SU-DHL-6 (cell line): ENCODE measurements at regions not wholly inside any gene's neighbourhood (a gene's known extent, or its start where the extent isn't known, plus 50 kb on each side); places are given as distances from the start of the nearest gene placed in this dataset.

ENCODE experiments used
- H2AFZ ChIP-seq: fragments of 200-600 bp; sonication (generic); 2 replicates; pipeline ENCODE4 v1.6.1; 2014; ENCODE audit warnings: low read depth, mild to moderate bottlenecking, moderate library complexity, mixed read lengths, antibody characterized with exemption, low read length; ENCODE audit not compliant: severe bottlenecking
- H3F3A ChIP-seq: fragments of 200-600 bp; shearing (Covaris generic); 2 replicates; pipeline ENCODE4 v1.6.0; 2016; ENCODE audit warnings: antibody characterized with exemption, mild to moderate bottlenecking; ENCODE audit not compliant: insufficient read depth
- H3K27ac ChIP-seq: fragments of 200-600 bp; sonication (generic); 2 replicates; pipeline ENCODE4 v1.5.1; 2016; ENCODE audit warnings: low read depth, mild to moderate bottlenecking, low read length, moderate library complexity, mixed read lengths
- H3K27me3 ChIP-seq: fragments of 200-600 bp; sonication (generic), shearing (Covaris generic); 2 replicates; pipeline ENCODE4 v1.6.0; 2014; ENCODE audit warnings: mild to moderate bottlenecking, low read length
- H3K36me3 ChIP-seq: fragments of 200-600 bp; sonication (generic); 2 replicates; pipeline ENCODE4 v1.6.1; 2014; ENCODE audit warnings: mild to moderate bottlenecking, low read length, mixed read lengths
- H3K4me2 ChIP-seq: fragments of 300-600, 200-600 bp; shearing (Covaris generic), sonication (generic); 2 replicates; pipeline ENCODE4 v1.6.0; 2014; ENCODE audit warnings: low read length, low read depth, mild to moderate bottlenecking; ENCODE audit not compliant: poor library complexity, severe bottlenecking
- H3K4me3 ChIP-seq: fragments of 200-600 bp; sonication (generic); 2 replicates; pipeline ENCODE4 v1.5.1; 2014; ENCODE audit warnings: antibody characterized with exemption, low read length, mild to moderate bottlenecking, mixed read lengths; ENCODE audit not compliant: insufficient read depth, poor library complexity, severe bottlenecking
- H3K79me2 ChIP-seq: fragments of 200-600 bp; sonication (generic); 2 replicates; pipeline ENCODE4 v1.6.1; 2014; ENCODE audit warnings: mild to moderate bottlenecking, low read length, moderate library complexity; ENCODE audit not compliant: insufficient read depth
- H3K9ac ChIP-seq: fragments of 200-600 bp; sonication (generic); 2 replicates; pipeline ENCODE4 v1.7.0; 2014; ENCODE audit warnings: mild to moderate bottlenecking, low read length
- H3K9me2 ChIP-seq: fragments of 200-600 bp; sonication (generic); replicated peaks from 2 replicates; pipeline ENCODE4 v1.6.1; 2014; ENCODE audit warnings: low read length; ENCODE audit not compliant: insufficient read depth
- H3K9me3 ChIP-seq: fragments of 200-600 bp; sonication (generic); 2 replicates; pipeline ENCODE4 v1.6.1; 2014; ENCODE audit warnings: low read length, mixed read lengths; ENCODE audit not compliant: insufficient read depth
- H4K20me1 ChIP-seq: fragments of 200-600 bp; sonication (generic); 2 replicates; pipeline ENCODE4 v1.6.1; 2014; ENCODE audit warnings: low read depth, mild to moderate bottlenecking, antibody characterized with exemption, low read length, moderate library complexity, mixed read lengths
- CTCF ChIP-seq: fragments of 200-600 bp; sonication (generic); IDR thresholded peaks from one replicate; pipeline ENCODE4 v1.5.1; 2017; ENCODE audit warnings: antibody characterized with exemption, mild to moderate bottlenecking, low read length, moderate library complexity; ENCODE audit not compliant: insufficient read depth, poor library complexity, severe bottlenecking
- EZH2phosphoT487 ChIP-seq: fragments of 200-600 bp; sonication (generic), shearing (Covaris generic); conservative IDR thresholded peaks from 2 replicates; pipeline ENCODE4 v1.6.1; 2018; ENCODE audit warnings: mild to moderate bottlenecking, antibody characterized with exemption, low read length, moderate library complexity, mixed read lengths

GRCh38 chr10:128473396-128473795, 347.2 kb upstream of the MKI67 start:
- H3K36me3 ChIP-seq = no peaks in the 10 kb centered on the region
- no peaks in the 10 kb centered on the region for H3K9me2 ChIP-seq
- no peak overlapping the region for H3K27ac ChIP-seq
- no peaks in the 10 kb centered on the region for H4K20me1 ChIP-seq
- TF ChIP-seq CTCF (no peak), EZH2phosphoT487 (no peak)
- no peaks in the 10 kb centered on the region for H3F3A ChIP-seq
- H3K79me2 ChIP-seq = no peaks in the 10 kb centered on the region
- no peak overlapping the region for H3K4me2 ChIP-seq
- no peaks in the 10 kb centered on the region for H3K9me3 ChIP-seq
- no peaks in the 10 kb centered on the region for H3K27me3 ChIP-seq
- no peak overlapping the region for H2AFZ ChIP-seq
- H3K9ac ChIP-seq = no peak overlapping the region
- H3K4me3 ChIP-seq = no peak overlapping the region

- no peaks in the 10 kb centered on the region for H3K79me2 ChIP-seq
- no peak overlapping the region for H3K27ac ChIP-seq
- no peak overlapping the region for H3K4me3 ChIP-seq
- H3K27me3 ChIP-seq = no peaks in the 10 kb centered on the region
- no peaks in the 10 kb centered on the region for H4K20me1 ChIP-seq
- no peak overlapping the region for H3K4me2 ChIP-seq
- H3K9me2 ChIP-seq = no peaks in the 10 kb centered on the region
- H3F3A ChIP-seq = no peaks in the 10 kb centered on the region
- no peak overlapping the region for H2AFZ ChIP-seq
- H3K36me3 ChIP-seq = no peaks in the 10 kb centered on the region
- TF ChIP-seq EZH2phosphoT487 (no peak), CTCF (no peak)
- no peaks in the 10 kb centered on the region for H3K9me3 ChIP-seq
- H3K9ac ChIP-seq = no peak overlapping the region
Observed at GRCh38 chr10:128473911-128474310, 347.7 kb upstream of the MKI67 start.

GRCh38 chr10:128474571-128474970, 348.3 kb upstream of the MKI67 start:
- TF ChIP-seq EZH2phosphoT487 (no peak), CTCF (no peak)
- Histone ChIP-seq H3K36me3 (no peaks in the 10 kb centered on the region), H3K4me3 (no peak overlapping the region)

More at GRCh38 chr10:128474571-128474970, 348.3 kb upstream of the MKI67 start:
- Histone ChIP-seq H3K9me2 (no peaks in the 10 kb centered on the region), H3K79me2 (no peaks in the 10 kb centered on the region), H3K27ac (no peak overlapping the region), H4K20me1 (no peaks in the 10 kb centered on the region), H3K4me2 (no peak overlapping the region), H3K9me3 (no peaks in the 10 kb centered on the region), H3K9ac (no peak overlapping the region), H3F3A (no peaks in the 10 kb centered on the region), H2AFZ (no peak overlapping the region), H3K27me3 (no peaks in the 10 kb centered on the region)
